ENCODE measurements at regions not wholly inside any gene's neighbourhood (a gene's known extent, or its start where the extent isn't known, plus 50 kb on each side); places are given as distances from the start of the nearest gene placed in this dataset.
A peak's percentile ranks its signal among the peaks of the same experiment; 100 is the strongest.

DNA sequence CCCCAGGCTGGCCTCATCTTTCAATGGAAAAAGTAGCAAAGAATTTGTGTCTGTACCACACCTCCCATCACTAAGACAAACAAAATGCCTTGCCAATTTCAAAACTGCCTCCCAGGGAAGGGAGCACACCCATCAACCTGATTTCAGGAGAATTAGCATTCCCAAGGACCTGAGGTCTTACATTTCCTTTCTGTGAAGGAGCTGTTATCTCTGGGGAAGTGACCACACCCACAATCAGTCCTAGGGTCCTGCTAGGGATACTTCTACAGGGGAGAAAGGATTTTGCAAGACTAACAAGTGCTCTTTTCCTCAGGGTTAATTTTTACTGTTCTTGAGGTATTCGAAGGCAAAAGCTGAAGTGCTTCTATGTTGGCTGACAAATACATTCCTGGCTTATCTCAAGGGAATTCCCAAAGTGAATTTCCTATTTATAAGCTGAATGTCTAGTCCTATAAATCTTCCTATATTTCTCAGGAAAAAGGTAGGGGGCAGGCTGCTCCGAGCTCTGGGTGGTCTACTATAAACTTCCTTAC, 97.4 kb upstream of the ITGA1 start:
- no peak for DNase-seq

DNA sequence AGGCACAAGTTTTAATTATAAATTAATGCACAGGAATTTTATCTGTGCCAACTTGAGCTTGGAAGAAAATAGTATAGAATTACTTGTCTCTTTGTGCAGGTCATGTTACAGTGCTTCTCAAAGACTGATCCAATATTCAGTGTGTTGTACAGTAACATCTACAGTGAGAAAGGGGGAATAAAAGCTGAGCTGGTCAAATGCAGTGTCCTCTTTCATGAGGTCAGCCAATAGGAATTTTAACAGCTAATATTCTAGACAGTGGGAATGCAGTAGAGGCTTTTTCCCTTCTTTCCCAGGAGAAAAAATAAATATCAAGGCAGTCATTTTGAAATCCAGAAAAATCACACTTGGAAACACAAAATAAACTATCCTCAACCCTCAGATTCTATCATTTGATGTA, 95.7 kb upstream of the ITGA1 start:
- DNase-seq, result no peak

DNA sequence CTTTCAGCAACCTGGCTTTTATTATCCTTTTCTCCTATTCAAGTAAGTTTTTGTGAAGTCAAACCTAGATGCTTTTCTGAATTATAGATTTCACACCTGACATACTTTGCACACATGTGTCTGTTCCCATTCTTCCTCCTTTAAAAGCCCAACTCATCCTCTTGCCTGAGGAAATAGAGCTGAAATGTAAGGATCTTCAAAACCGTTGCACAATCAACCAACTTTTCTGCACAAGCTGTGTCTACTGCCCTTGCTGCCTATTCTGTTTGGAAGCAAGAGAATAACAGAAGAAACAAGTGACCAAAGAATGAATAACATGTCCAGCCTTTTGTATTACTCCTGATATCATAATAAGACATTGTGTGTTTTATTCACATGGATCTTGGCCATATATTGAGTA, 95.1 kb upstream of the ITGA1 start:
- no peak for DNase-seq

DNA sequence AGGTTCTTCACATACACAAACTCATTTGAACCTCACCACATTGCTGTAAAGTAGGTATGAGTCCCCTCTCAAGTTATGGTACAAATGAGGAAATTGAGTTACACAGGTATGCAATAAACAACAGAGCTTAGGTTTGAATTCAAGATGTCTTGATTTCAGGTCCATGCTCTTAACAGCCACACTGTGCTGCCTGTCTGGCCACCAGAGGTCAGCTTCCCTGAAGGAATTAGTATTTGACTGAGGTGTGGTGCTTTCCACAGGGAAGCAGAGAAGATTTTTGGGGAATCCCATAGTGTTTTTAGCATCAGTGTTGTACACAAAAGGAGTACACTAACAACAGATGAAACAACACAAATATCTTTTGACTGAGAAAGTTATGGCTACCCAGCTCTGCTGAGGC, 94.4 kb upstream of the ITGA1 start:
- peak; percentile 1 for DNase-seq

DNA sequence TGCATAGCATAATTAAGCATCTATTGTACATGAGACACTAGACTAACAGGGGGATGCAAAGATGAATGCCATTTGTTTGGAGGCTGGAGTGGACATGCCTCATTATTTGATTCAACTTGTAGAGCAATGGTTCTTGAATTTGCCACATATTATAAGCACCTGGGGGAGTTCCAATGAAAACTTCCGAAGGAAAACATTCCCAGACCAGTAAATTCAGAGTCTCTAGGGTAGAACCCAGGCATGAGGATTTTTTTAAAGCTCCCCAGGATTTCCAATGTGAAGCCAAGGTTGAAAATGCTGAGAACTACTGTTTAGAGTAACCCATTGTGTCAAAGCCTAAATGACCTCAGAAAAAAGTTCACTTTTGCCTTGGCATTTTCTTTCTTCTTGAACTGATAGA, 93.9 kb upstream of the ITGA1 start:
- no peak for DNase-seq

DNA sequence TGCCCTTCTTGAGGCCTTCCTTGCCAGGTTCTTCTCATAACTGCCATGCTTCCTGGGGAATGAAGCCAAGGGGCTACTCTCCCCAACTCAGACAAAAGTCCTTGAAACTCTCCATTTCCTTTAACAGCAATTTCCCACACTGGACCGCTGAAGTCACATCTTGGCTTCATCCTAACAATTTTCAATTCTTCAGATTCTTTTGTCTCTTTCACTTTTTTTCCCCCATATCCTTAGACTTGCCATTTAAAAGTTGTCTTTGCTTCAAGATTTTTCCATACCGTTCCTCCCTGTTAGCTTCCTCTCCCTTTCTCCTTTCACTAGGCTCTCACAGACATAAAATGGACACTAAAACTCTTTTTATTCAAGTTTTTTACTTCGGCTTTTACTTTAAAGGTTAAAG, 93.1 kb upstream of the ITGA1 start:
- no peak for DNase-seq

DNA sequence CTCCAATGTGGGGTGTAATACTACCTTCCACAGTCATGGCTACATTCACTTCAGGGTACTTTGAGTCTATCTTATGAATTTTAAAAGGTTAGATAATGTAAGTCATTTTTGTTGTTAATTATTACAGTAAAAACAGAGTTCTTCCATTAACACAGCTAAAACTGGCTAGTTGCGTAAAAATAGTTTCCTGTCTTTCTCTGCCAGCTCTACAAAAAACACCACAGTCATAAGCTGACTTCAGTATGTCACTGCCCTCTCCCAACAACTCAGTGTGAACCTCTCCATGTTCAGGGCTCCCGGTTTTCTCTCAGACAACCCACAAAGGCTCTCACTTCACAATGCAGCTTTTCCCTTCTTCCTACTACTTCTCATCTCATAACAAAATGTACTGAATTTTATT, 84.8 kb upstream of the ITGA1 start:
- DNase-seq, result no peak

DNA sequence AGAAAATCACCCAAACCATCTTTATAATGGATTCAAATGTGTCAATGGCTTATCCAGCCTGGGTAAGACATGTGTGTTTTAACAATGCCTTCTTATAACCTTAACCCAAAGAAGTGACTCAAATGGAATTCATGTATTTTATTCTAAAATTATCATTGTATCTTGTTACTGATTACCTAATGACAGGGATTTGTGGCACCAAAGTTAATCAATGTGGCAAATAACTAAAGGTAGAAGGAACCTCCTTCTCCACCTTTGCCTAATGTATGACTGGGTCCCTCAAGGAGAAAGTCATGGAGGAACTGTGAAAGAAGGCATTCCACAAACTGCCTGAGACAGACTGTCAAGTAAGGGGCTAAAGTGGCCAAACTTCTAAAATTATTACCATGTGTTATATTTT, 84.4 kb upstream of the ITGA1 start:
- no peak for DNase-seq

DNA sequence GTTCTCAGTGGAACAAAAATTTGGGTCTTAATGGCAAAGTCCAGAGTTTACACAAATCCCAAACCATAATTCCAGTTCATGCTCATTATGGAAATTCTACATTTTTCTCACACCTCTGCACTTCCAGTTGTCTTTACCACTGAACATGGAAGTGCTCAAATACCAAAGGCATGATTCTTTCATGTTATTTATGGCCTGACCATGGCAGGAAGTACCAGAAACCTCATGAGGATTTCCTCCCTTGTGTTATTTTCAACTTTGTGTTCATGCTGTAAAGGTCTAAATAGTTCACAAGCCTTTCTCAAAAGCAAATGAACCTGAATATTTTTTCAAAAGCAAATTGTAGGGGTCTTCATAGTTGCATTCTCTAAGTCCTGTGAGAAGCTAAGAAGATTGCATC, 82.0 kb upstream of the ITGA1 start:
- no peak for DNase-seq

DNA sequence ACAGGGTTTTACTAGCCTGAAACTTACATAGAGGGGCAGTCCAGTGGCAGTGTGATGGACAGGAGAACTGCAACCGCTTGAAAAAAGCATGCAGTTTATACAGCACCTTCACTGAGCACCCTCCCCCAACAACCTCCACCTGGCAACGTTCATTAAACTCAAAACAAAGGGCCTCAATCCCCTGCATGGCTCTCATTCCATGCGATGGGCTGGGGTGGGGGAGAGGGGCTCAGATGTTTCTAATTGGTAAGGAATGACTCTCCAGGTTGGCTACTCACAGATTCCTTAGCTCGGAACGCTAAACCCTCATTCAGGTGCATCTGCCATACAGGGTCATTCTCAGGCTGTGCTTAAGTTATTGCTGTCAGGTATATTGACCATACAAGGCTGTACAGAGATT, 80.9 kb upstream of the ITGA1 start:
- DNase-seq, result no peak

DNA sequence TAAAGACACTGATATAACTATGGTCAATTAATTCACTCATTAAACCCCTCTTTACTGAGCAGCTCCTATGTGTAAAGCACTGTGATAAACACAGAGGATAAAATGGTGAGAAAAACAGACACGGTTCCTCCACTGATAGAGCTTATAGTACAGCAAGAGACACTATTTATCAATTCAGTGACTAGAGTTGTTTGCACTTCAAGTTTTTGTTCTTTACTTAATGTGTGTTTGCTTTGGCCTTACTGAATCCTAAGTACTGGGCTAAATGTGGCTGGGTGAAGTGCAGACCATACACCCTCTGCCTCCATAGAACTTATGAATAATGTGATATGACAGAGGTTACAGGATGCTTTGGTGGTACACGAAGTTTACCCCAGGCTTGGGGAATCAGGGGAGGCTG, 80.1 kb upstream of the ITGA1 start:
- DNase-seq, result no peak

DNA sequence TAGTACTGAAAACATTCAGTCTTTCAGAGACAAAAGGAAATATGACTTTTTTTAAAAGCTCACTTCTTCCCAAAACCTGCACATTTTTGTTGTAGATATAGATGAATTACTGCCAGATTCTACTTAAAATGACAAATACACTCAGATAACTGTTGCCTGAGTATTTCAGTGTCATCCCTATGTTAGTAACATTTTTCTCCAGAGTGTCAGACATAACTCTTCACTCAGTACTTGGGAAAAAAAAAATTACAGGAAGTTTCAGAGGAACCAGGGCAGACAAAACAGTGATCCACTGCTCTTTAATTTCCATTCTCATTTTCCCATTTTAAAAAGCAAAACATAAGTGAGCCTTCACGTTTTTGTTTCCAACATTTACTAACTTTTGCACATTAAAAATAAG, 79.3 kb upstream of the ITGA1 start:
- no peak for DNase-seq

DNA sequence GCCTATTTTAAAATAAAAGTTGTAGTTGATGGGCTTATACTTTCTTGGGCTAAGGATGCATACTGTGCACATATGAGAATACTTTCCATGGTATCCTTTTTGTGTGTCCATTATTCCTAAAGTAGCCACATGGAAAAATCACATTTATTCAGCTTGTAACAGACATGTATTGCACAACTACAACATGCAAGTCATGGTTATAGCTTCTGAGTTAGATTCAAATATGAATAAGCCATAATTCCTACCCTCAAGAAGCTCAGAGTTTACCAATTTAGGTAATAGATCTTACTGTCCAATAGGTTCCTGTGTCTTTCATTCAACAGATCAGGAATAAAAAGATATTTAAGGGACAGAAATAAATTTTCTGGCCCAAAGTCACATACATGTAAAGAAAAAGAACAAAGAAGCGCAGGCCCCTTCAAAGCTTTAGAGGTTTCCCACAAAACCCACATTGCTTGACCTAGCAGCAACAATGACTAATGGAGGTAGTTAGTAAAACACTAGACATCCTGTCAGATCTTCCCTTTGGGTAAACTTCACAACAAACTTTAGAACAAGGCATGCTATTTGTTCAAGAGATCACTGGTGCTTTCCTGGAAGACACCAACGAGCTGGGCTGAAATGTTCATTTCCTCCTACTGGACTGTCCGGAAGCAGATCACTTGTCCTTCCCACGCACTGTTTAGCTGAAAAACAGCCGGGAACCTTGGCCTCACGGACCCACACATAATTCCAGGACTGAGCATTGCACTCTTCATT, 78.4 kb upstream of the ITGA1 start:
- no peak for DNase-seq

DNA sequence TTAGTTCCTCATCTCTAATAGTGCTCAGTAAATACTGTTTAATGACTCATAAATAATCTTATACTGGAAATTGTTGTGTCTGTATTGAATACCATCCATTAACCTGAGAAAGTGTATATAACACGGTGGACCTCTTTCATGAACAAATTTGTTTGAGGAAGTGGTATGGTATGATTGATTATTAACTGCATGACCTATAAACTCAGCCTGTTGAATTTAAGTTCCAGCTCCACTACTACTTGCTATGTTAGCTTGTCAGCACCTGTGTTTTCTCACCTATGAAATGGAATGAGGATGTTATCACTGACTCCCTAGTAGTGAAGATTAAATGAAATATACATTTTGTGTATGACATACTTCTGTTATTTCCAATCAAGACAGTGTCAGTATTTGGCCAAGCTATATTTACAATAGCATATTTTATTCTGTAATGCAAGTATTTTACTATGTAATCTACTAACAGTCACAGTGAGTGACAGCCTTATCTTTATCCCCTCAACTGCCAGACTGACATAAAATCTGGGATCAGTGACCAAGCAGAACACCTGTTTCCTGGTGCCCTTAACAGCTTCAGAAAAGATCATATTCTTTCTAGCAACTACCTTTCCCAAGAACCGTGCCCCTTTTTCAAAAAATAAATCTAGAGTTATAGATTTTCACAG, 77.3 kb upstream of the ITGA1 start:
- no peak for DNase-seq

DNA sequence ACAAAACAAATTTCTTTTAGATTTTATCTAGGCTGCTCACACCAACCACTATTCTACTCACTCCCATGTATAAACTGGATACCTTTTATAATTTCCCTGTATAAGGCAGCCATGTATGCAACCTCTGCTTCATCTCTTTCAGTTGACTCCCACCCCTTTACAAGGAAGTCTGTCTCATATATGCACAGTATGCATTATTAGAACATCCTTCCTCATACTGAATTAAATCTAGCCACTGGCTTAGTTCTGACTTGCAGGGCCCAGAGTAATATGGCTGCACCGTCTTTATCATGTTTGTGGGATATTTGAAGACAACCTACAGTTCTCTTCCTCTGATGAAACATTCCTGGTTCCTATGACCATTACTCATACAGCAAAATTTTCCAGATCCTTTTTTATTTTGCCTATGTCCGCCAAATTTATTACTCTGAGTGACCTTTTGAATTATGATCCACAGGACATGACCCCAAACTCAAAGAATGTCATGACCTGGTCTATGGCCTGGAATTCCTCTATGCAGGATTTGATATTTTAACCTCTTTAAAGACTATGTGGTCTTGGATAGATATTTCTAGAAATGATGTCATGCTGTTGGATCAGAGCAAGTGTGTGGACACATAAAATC, 76.6 kb upstream of the ITGA1 start:
- no peak for DNase-seq

DNA sequence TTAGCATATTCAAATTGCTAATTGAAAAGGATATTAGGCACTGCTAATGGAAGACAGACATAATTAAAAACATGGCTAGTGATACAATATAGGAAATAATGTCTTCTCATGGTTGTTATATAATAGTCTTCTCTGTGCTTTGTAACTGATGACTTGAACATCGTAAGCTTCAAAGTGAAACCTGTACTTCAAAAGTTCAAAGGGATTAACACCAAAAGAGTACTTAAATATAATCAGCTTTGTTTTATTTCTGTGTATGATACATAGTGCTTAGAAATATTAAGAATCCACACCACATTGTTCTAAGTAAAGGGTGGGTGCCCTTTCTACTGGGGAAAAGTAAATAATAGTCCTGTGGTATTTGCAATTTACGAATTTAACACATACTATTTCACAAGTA, 75.4 kb upstream of the ITGA1 start:
- no peak for DNase-seq

DNA sequence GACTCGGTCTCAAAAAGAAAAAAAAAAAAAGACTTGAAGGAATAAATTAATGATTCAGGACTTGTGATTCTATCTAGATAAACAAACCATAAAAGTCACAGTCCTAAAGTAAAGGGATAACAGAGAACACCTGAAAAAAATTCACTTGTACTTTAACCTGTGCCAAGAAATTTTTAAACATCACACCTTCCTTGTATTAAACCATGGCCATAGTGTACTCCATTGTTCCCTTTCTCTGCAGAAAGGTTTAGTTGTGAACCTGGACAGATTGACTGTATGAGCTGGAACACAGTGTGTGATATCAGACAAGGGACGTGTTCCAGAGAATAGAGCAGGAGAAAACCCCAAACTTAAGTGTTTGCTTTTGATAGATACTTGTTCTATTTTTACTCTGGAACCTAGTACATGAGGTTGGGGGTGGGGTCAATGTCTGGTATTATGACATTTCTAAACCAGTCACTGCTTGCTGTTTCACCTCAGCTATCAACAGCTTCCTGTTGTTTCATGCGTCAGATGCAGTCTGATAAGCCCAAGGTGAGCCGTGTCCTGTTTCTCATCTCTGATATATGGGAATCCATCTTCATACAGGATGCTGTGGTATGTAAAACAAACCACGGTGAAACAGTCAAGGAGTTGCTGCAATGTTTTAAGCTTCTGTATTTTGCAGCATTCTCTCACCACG, 62.5 kb upstream of the ITGA1 start:
- DNase-seq, result peak; percentile 16

DNA sequence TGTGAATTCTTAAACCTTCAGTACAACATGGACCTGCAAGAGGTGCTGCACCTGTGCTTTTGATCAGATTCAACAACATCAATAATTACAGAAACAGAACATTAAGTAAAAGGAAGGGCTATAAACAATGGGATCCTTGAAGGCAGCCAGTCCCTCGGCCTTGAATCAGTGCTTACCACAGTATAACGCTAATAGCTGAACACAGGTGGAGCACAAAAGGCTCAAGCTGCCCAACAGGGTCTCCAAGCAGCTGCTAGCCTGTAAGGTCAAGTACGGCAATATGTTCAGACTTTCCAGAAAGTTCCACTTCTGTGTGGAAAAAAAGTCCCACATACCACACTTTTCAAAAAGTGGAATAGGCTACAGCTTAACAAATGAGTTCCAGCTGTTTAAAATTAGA, 61.9 kb upstream of the ITGA1 start:
- no peak for DNase-seq

DNA sequence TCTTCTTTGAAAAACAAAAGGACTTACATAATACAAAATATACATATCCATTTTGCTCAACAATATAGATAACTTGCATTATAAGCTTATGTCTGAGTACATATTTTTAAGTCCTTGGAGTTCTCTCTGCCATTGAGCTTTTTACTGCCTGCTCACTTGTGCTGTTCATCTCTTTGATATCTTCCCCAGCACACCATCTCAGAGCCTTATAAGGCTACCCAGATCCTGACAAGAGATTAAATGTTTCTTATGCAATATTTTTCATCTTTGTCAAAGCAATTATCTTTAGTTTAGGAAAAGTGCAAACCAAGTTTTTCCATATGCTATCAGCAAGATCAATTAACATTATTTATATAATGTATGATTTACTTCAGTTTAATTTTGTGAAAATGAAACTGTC, 60.7 kb upstream of the ITGA1 start:
- no peak for DNase-seq

DNA sequence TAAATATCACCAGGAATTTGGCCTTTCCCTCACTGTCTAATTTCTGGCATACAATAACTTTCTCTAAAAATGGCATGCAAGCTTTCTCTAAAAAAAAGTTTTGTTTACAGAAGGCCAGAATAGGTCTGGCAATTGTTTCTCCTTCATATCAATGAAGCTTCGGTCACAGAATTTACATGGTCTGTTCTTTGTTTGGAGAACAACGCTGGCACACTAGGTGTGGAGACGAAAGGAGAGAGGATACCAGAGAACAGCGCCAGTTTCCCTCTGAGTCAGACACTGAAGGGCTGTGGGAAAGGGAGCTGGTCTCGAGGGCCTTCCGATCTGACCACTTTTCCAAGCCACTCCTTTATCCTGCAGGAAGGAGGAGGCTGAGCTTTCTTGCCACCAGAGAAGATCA, 60.1 kb upstream of the ITGA1 start:
- DNase-seq, result no peak

DNA sequence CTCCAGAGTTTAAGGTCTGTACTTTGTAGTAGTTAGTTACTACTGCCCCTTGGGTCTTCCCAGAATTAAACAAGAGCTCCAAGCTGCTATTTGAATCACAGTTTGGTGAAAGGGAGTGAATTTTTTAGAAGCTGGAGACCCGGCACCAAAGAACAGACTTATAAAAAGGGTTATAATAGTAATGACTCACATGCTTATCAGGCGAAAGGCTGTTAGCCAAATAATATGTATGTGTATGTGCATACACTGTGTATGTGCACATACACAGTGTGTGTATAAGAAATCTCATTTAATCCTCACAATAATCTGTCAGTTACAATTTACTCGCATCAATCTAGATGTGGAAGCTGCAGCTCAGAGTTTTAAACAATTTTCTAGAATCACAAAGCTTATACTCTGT, 59.5 kb upstream of the ITGA1 start:
- DNase-seq, result no peak

DNA sequence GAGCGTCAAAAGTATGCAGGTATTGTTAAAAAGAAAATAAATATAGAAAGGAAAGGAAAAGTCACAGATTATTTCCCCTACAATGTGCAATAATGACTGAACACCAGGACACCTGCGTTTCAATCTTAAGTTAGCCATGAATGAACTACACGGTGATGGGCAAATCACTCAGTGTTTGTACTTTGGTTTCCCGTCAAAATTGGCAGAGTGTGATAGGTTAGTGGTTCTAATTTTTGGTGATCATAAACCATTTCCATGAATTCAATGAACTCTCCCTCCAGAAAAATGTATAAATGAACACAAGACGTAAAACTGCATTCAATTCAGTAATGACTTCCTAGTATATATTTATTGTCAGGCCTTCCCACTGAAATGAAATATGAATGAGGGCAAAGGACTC, 59.0 kb upstream of the ITGA1 start:
- no peak for DNase-seq

DNA sequence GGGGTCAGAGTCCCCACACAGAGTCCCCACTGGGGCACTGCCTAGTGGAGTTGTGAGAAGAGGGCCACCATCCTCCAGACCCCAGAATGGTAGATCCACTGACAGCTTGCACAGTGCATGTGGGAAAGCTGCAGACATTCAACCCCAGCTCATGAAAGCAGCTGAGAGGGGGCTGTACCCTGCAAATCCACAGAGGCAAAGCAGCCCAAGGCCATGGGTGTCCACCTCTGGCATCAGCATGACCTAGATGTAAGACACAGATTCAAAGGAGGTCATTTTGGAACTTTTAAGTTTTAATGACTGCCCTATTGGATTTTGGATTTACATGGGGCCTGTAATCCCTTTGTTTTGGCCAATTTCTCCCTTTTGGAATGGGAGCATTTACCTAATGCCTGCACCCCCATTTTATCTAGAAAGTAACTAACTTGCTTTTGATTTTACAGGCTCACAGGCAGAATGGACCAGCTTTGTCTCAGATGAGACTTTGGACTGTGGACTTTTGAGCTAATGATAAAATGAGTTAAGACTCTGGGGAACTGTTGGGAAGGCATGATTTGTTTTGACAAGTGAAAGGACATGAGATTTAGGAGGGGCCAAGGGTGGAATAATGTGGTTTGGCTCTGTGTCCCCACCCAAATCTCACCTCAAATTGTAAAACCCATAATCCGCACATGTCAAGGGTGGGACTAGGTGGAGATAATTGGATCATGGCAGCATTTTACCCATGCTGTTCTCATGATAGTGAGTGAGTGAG, 56.3 kb upstream of the ITGA1 start:
- no peak for DNase-seq
